Activated B cell treated with CpG ODN at 0.5 μM for 24 hours (primary cell): ENCODE measurements at regions not wholly inside any gene's neighbourhood (a gene's known extent, or its start where the extent isn't known, plus 50 kb on each side); places are given as distances from the start of the nearest gene placed in this dataset.
"Not testable (repeated sequence)": the region's sequence is repeated elsewhere in the genome, so short reads cannot be mapped to it uniquely, and the experiment has no call there.

ENCODE experiments used
- ATAC-seq: fragments of 200-7000 bp; cut with Tn5 transposase; one replicate; pipeline ENCODE4 v1.10.0; 2021; ENCODE audit warnings: low read depth, mild to moderate bottlenecking, moderate library complexity
- CTCF ChIA-PET: fragments of 350-600 bp; sonication (Branson Sonifier 250); formaldehyde crosslinking; loops from one replicate; lab custom pipeline; 2021; ENCODE audit warnings: antibody characterized with exemption; lab: Charles Lee
- POLR2A ChIA-PET: fragments of 350-600 bp; sonication (Branson Sonifier 250); formaldehyde crosslinking; loops from one replicate; lab custom pipeline; 2021; ENCODE audit warnings: antibody characterized with exemption; lab: Charles Lee
- DNase-seq: peaks from one replicate; pipeline ENCODE4 v3.0.0; 2022
- H3K27ac Mint-ChIP-seq: one replicate; pipeline ENCODE4 v1.8.0; 2020; ENCODE audit warnings: mixed read lengths
- H3K27me3 Mint-ChIP-seq: one replicate; pipeline ENCODE4 v1.8.0; 2021; ENCODE audit warnings: mixed read lengths
- H3K36me3 Mint-ChIP-seq: one replicate; pipeline ENCODE4 v1.8.0; 2021; ENCODE audit warnings: low read depth, mixed read lengths
- H3K4me1 Mint-ChIP-seq: one replicate; pipeline ENCODE4 v1.8.0; 2021; ENCODE audit warnings: mixed read lengths
- H3K4me3 Mint-ChIP-seq: one replicate; pipeline ENCODE4 v1.8.0; 2020; ENCODE audit warnings: mild to moderate bottlenecking, mixed read lengths
- H3K9me3 Mint-ChIP-seq: one replicate; pipeline ENCODE4 v1.8.0; 2020; ENCODE audit warnings: mixed read lengths
- CTCF ChIP-seq: fragments of 200-600 bp; IDR thresholded peaks from one replicate; pipeline ENCODE4 v1.8.0; 2022; ENCODE audit warnings: antibody characterized with exemption, mild to moderate bottlenecking
- intact Hi-C: fragments of 100-400 bp; cut with micrococcal nuclease; formaldehyde crosslinking; loops from one replicate; pipeline ENCODE4 v1.15.1; 2024

GRCh38 chr13:64130600-64130999, 2715.0 kb upstream of the PCDH20 start:
- intact Hi-C loops: no loop called here
- POLR2A ChIA-PET: no interaction called here
- Mint-ChIP-seq H3K27ac (no peak overlapping the region), H3K9me3 (peaks cover 7% of the 10 kb centered on the region), H3K36me3 (no peaks in the 10 kb centered on the region), H3K27me3 (no peaks in the 10 kb centered on the region), H3K4me1 (no peaks in the 10 kb centered on the region), H3K4me3 (no peak overlapping the region)
- TF ChIP-seq CTCF: no peak
- ATAC-seq (no peak), DNase-seq (no peak)
- CTCF ChIA-PET: no interaction called here

- no peaks in the 10 kb centered on the region for H3K4me1 Mint-ChIP-seq
- CTCF ChIA-PET: no interaction called here
- ATAC-seq: no peak
- no peaks in the 10 kb centered on the region for H3K36me3 Mint-ChIP-seq
- TF ChIP-seq CTCF: no peak
- no peaks in the 10 kb centered on the region for H3K27me3 Mint-ChIP-seq
- H3K4me3 Mint-ChIP-seq: no peak overlapping the region
- POLR2A ChIA-PET: no interaction called here
- no peak for DNase-seq
- intact Hi-C loops: no loop called here
- H3K9me3 Mint-ChIP-seq: peaks cover 7% of the 10 kb centered on the region
- H3K27ac Mint-ChIP-seq: no peak overlapping the region
These were observed 2714.5 kb upstream of the PCDH20 start for GRCh38 chr13:64130171-64130570.

GRCh38 chr13:64127856-64128255, 2712.2 kb upstream of the PCDH20 start:
- Mint-ChIP-seq H3K27me3 (no peaks in the 10 kb centered on the region), H3K4me3 (no peak overlapping the region), H3K9me3 (peaks cover 2% of the 10 kb centered on the region), H3K4me1 (no peaks in the 10 kb centered on the region), H3K27ac (no peak overlapping the region), H3K36me3 (no peaks in the 10 kb centered on the region)
- TF ChIP-seq CTCF: no peak
- ATAC-seq (no peak), DNase-seq (no peak)
- POLR2A ChIA-PET: no interaction called here
- intact Hi-C loops: no loop called here
- CTCF ChIA-PET: no interaction called here

GRCh38 chr13:64127192-64127591, 2711.5 kb upstream of the PCDH20 start:
- ChIA-PET CTCF (no interaction called here), POLR2A (no interaction called here)
- intact Hi-C loops: no loop called here
- DNase-seq: no peak
- Mint-ChIP-seq H3K9me3 (no peaks in the 10 kb centered on the region), H3K27ac (no peak overlapping the region), H3K4me1 (no peaks in the 10 kb centered on the region), H3K36me3 (no peaks in the 10 kb centered on the region), H3K27me3 (no peaks in the 10 kb centered on the region), H3K4me3 (no peak overlapping the region)
- no peak for TF ChIP-seq CTCF
- ATAC-seq: no peak

GRCh38 chr13:64121023-64121709, 2705.5 kb upstream of the PCDH20 start:
- H3K4me1 Mint-ChIP-seq, ATAC-seq, H3K36me3 Mint-ChIP-seq, DNase-seq, H3K27me3 Mint-ChIP-seq, CTCF ChIA-PET, intact Hi-C loops, POLR2A ChIA-PET, H3K27ac Mint-ChIP-seq, H3K4me3 Mint-ChIP-seq: not testable (repeated sequence)
- H3K9me3 Mint-ChIP-seq: peaks cover 14% of the 10 kb centered on the region

- ATAC-seq: no peak
- CTCF ChIA-PET: no interaction called here
These were observed 2684.3 kb upstream of the PCDH20 start for GRCh38 chr13:64099994-64100393.

More at GRCh38 chr13:64099994-64100393, 2684.3 kb upstream of the PCDH20 start:
- H3K36me3 Mint-ChIP-seq: no peaks in the 10 kb centered on the region
- TF ChIP-seq CTCF: no peak
- no peaks in the 10 kb centered on the region for H3K27me3 Mint-ChIP-seq
- H3K4me1 Mint-ChIP-seq: no peaks in the 10 kb centered on the region
- H3K9me3 Mint-ChIP-seq: peaks cover 3% of the 10 kb centered on the region
- POLR2A ChIA-PET: no interaction called here
- no peak overlapping the region for H3K4me3 Mint-ChIP-seq
- intact Hi-C loops: no loop called here
- no peak overlapping the region for H3K27ac Mint-ChIP-seq
- DNase-seq: no peak
